ENCODE measurements at regions not wholly inside any gene's neighbourhood (a gene's known extent, or its start where the extent isn't known, plus 50 kb on each side); places are given as distances from the start of the nearest gene placed in this dataset.

- peaks cover 0 to 1% of the 10 kb centered on the region in 2 experiments for H3K36me3 ChIP-seq (ENCODE audit: control insufficient read depth in 2 of 2, extremely low read depth in 1 of 2, insufficient read depth in 2 of 2, low read length in 2 of 2)
- FAIRE-seq (no peak), DNase-seq (ENCODE audit: low read depth, low spot score) (no peak)
- H3K27ac ChIP-seq (ENCODE audit: control insufficient read depth, insufficient read depth, low read length), result no peak overlapping the region
- H3K4me3 ChIP-seq (ENCODE audit: control insufficient read depth in 2 of 3, extremely low read depth in 1 of 3, insufficient read depth in 2 of 3, low read depth in 1 of 3, low read length in 3 of 3), result no peak overlapping the region
- H3K27me3 ChIP-seq (ENCODE audit: control insufficient read depth, extremely low read depth, insufficient read depth, low read length), result no peaks in the 10 kb centered on the region
- dilution Hi-C loops (cut with MboI; ENCODE audit: extremely low pct_ligation_motif_present, low sequenced_read_pairs), result loop anchor here (25.0 kb wide), 1 partner anchor 287 kb away; the partner anchor contains the start of gene TPM1
- no peak overlapping the region for H3K4me2 ChIP-seq (ENCODE audit: control insufficient read depth, extremely low read depth, insufficient read depth, low read depth, low read length)
- H2AFZ ChIP-seq (ENCODE audit: control insufficient read depth, low read length), result no peak overlapping the region
- H3K9ac ChIP-seq (ENCODE audit: control insufficient read depth, extremely low read depth, insufficient read depth, low read length), result no peak overlapping the region
- no peaks in the 10 kb centered on the region for H3K9me3 ChIP-seq (ENCODE audit: control insufficient read depth, low read depth, low read length)
- H4K20me1 ChIP-seq (ENCODE audit: control insufficient read depth, extremely low read depth, insufficient read depth, low read length), result no peaks in the 10 kb centered on the region
- H3K9me1 ChIP-seq (ENCODE audit: control insufficient read depth, extremely low read depth, insufficient read depth, low read length), result no peaks in the 10 kb centered on the region
- H3K79me2 ChIP-seq (ENCODE audit: control insufficient read depth, insufficient read depth, low read length), result no peaks in the 10 kb centered on the region
- TF ChIP-seq EZH2 (IDR thresholded peaks at IDR 0.05; ENCODE audit: low read length) (no peak), CTCF (optimal IDR thresholded peaks at IDR 0.05 in 1 of 3, IDR thresholded peaks at IDR 0.05 in 1 of 3, conservative IDR thresholded peaks at IDR 0.05 in 1 of 3; ENCODE audit: extremely low read depth in 1 of 3, insufficient read depth in 2 of 3, low read length in 3 of 3) (no peak)
- H3K4me1 ChIP-seq (ENCODE audit: control insufficient read depth, extremely low read depth, insufficient read depth, low read length), result peaks cover 29% of the 10 kb centered on the region
These were observed 292.1 kb upstream of the TPM1 start for GRCh38 chr15:62750471-62750870.

DNA sequence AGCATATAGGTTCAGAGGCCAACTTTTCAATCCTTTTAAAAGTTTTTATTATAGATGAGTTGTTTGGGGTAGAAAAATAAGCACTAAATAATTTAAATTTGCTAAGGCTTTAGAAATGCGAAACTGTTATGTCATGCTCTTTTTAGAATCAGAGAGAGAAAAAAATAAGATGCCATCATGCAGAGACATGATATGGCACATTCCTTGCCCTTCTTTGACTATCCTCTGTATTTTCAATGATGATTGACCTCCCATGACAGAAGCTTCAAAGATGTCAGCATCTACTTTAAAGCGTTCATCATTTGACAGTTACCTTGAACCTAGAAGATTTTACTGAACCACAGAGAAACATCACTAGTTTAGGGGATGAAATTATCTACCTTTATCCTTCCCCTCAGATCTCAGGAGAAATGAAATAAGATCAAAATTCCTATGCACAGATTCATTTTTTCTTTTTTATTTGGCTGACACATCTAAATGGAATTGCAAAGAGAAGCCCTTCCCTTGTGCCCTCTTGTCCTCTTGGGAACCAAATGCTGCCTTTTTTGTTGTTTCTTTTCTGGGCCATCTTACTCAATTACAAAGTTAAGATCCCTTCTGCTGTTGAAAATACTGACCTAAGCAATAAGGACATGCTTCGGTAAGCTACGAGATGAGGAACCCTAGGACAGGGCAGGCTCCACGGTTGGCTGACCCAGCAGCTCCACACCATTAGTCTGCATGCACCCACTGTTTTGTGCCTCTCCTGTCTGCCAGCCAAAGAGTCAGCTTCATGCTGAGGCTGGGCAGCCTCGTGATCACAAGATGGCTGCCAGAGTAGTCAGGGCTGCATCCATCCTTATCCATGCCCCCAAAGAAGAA is 289.7 kb upstream of the TPM1 start:
- Histone ChIP-seq H3K9me3 (ENCODE audit: control insufficient read depth, low read depth, low read length) (no peaks in the 10 kb centered on the region), H3K4me2 (ENCODE audit: control insufficient read depth, extremely low read depth, insufficient read depth, low read depth, low read length) (peak overlapping the region; percentile 59), H3K27ac (ENCODE audit: control insufficient read depth, insufficient read depth, low read length) (peak overlapping the region; percentile 88), H3K79me2 (ENCODE audit: control insufficient read depth, insufficient read depth, low read length) (no peaks in the 10 kb centered on the region), H3K36me3 (ENCODE audit: control insufficient read depth in 2 of 2, extremely low read depth in 1 of 2, insufficient read depth in 2 of 2, low read length in 2 of 2) (peaks cover 0 to 1% of the 10 kb centered on the region in 2 experiments), H3K4me3 (ENCODE audit: control insufficient read depth in 2 of 3, extremely low read depth in 1 of 3, insufficient read depth in 2 of 3, low read depth in 1 of 3, low read length in 3 of 3) (peak overlapping the region in 1 of 3 experiments; percentile 1), H3K9ac (ENCODE audit: control insufficient read depth, extremely low read depth, insufficient read depth, low read length) (peak overlapping the region; percentile 55), H3K4me1 (ENCODE audit: control insufficient read depth, extremely low read depth, insufficient read depth, low read length) (peaks cover 40% of the 10 kb centered on the region), H2AFZ (ENCODE audit: control insufficient read depth, low read length) (no peak overlapping the region), H3K9me1 (ENCODE audit: control insufficient read depth, extremely low read depth, insufficient read depth, low read length) (no peaks in the 10 kb centered on the region), H4K20me1 (ENCODE audit: control insufficient read depth, extremely low read depth, insufficient read depth, low read length) (no peaks in the 10 kb centered on the region), H3K27me3 (ENCODE audit: control insufficient read depth, extremely low read depth, insufficient read depth, low read length) (no peaks in the 10 kb centered on the region)
- DNase-seq (ENCODE audit: low read depth, low spot score), result no peak
- no peak for TF ChIP-seq EZH2 (IDR thresholded peaks at IDR 0.05; ENCODE audit: low read length)
- no peak for TF ChIP-seq CTCF (optimal IDR thresholded peaks at IDR 0.05 in 1 of 3, IDR thresholded peaks at IDR 0.05 in 1 of 3, conservative IDR thresholded peaks at IDR 0.05 in 1 of 3; ENCODE audit: extremely low read depth in 1 of 3, insufficient read depth in 2 of 3, low read length in 3 of 3)
- FAIRE-seq, result peak; percentile 91
- dilution Hi-C loops (cut with MboI; ENCODE audit: extremely low pct_ligation_motif_present, low sequenced_read_pairs), result loop anchor here (25.0 kb wide), 1 partner anchor 284 kb away; the partner anchor contains the start of gene TPM1

Measured in keratinocyte (primary cell).